ENCODE measurements at regions not wholly inside any gene's neighbourhood (a gene's known extent, or its start where the extent isn't known, plus 50 kb on each side); places are given as distances from the start of the nearest gene placed in this dataset.

DNA sequence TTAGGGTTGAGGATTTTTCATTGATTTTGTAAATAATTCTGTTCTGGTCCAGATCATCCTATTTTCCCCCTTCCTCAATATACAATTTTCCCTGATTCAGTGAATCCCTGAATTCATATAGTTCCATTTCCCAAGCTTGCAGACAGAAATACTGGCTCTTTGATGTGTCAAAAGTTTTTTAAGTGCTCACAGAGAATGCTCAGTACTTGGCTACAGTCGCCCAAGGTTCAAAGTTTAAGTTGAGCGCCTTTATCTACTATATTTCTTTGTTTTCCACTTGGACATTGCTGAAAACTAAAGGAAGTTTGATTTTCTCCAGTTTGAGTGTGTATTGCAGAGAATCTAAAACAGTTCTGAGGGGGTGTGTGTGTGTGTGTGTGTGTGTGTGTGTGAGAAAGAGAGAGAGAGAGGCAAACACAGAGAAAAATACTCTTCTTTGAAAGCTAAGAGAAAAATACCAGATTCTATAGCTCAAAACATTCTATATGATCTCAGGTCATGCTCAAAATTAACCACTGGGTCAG, 136.2 kb upstream of the ACO1 start (continued):
- TF ChIP-seq SOX13 (IDR thresholded peaks at IDR 0.05) (no peak), SOX13 (CRISPR knock-in tag; conservative IDR thresholded peaks at IDR 0.05 in 1 of 2, IDR thresholded peaks at IDR 0.05 in 1 of 2) (peak in 1 of 2 experiments; percentile 14; a peak in 1 of 4 replicates), SOX5 (CRISPR knock-in tag; IDR thresholded peaks at IDR 0.05; ENCODE audit: borderline replicate concordance) (peak; percentile 26; the same call in 1 of the 2 replicates), ZSCAN21 (CRISPR knock-in tag; IDR thresholded peaks at IDR 0.05; ENCODE audit: borderline replicate concordance) (0 out of 2 replicates have a peak, but pooled peaks have one; percentile 52), ZNF7 (CRISPR knock-in tag; IDR thresholded peaks at IDR 0.05) (peak; percentile 69; the same call in 1 of the 2 replicates), TCF7 (IDR thresholded peaks at IDR 0.05; ENCODE audit: low read depth) (peak; percentile 29; the same call in 1 of the 2 replicates), FIP1L1 (IDR thresholded peaks at IDR 0.05; ENCODE audit: borderline replicate concordance, insufficient read depth, low read depth, low read length) (no peak), HNF4A (CRISPR knock-in tag; IDR thresholded peaks at IDR 0.05) (peak; percentile 60), ASH2L (IDR thresholded peaks at IDR 0.05; ENCODE audit: insufficient read length, low read depth, low read length) (peak; percentile 42), HNF4G (IDR thresholded peaks at IDR 0.05; ENCODE audit: borderline replicate concordance, low read depth, low read length) (peak; percentile 24; the same call in 1 of the 2 replicates), HNF4G (CRISPR knock-in tag; IDR thresholded peaks at IDR 0.05; ENCODE audit: borderline replicate concordance, low read depth) (no peak), SOX6 (IDR thresholded peaks at IDR 0.05) (no peak), SOX6 (CRISPR knock-in tag; IDR thresholded peaks at IDR 0.05) (peak; percentile 58), KLF16 (CRISPR knock-in tag; IDR thresholded peaks at IDR 0.05) (no peak)
- TF ChIP-seq, protein P1, sequence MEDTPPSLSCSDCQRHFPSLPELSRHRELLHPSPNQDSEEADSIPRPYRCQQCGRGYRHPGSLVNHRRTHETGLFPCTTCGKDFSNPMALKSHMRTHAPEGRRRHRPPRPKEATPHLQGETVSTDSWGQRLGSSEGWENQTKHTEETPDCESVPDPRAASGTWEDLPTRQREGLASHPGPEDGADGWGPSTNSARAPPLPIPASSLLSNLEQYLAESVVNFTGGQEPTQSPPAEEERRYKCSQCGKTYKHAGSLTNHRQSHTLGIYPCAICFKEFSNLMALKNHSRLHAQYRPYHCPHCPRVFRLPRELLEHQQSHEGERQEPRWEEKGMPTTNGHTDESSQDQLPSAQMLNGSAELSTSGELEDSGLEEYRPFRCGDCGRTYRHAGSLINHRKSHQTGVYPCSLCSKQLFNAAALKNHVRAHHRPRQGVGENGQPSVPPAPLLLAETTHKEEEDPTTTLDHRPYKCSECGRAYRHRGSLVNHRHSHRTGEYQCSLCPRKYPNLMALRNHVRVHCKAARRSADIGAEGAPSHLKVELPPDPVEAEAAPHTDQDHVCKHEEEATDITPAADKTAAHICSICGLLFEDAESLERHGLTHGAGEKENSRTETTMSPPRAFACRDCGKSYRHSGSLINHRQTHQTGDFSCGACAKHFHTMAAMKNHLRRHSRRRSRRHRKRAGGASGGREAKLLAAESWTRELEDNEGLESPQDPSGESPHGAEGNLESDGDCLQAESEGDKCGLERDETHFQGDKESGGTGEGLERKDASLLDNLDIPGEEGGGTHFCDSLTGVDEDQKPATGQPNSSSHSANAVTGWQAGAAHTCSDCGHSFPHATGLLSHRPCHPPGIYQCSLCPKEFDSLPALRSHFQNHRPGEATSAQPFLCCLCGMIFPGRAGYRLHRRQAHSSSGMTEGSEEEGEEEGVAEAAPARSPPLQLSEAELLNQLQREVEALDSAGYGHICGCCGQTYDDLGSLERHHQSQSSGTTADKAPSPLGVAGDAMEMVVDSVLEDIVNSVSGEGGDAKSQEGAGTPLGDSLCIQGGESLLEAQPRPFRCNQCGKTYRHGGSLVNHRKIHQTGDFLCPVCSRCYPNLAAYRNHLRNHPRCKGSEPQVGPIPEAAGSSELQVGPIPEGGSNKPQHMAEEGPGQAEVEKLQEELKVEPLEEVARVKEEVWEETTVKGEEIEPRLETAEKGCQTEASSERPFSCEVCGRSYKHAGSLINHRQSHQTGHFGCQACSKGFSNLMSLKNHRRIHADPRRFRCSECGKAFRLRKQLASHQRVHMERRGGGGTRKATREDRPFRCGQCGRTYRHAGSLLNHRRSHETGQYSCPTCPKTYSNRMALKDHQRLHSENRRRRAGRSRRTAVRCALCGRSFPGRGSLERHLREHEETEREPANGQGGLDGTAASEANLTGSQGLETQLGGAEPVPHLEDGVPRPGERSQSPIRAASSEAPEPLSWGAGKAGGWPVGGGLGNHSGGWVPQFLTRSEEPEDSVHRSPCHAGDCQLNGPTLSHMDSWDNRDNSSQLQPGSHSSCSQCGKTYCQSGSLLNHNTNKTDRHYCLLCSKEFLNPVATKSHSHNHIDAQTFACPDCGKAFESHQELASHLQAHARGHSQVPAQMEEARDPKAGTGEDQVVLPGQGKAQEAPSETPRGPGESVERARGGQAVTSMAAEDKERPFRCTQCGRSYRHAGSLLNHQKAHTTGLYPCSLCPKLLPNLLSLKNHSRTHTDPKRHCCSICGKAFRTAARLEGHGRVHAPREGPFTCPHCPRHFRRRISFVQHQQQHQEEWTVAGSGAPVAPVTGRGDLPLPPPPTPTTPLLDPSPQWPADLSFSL (CRISPR knock-in tag; IDR thresholded peaks at IDR 0.05) = peak; percentile 65; the same call in 1 of the 2 replicates
- TF ChIP-seq, protein P2, sequence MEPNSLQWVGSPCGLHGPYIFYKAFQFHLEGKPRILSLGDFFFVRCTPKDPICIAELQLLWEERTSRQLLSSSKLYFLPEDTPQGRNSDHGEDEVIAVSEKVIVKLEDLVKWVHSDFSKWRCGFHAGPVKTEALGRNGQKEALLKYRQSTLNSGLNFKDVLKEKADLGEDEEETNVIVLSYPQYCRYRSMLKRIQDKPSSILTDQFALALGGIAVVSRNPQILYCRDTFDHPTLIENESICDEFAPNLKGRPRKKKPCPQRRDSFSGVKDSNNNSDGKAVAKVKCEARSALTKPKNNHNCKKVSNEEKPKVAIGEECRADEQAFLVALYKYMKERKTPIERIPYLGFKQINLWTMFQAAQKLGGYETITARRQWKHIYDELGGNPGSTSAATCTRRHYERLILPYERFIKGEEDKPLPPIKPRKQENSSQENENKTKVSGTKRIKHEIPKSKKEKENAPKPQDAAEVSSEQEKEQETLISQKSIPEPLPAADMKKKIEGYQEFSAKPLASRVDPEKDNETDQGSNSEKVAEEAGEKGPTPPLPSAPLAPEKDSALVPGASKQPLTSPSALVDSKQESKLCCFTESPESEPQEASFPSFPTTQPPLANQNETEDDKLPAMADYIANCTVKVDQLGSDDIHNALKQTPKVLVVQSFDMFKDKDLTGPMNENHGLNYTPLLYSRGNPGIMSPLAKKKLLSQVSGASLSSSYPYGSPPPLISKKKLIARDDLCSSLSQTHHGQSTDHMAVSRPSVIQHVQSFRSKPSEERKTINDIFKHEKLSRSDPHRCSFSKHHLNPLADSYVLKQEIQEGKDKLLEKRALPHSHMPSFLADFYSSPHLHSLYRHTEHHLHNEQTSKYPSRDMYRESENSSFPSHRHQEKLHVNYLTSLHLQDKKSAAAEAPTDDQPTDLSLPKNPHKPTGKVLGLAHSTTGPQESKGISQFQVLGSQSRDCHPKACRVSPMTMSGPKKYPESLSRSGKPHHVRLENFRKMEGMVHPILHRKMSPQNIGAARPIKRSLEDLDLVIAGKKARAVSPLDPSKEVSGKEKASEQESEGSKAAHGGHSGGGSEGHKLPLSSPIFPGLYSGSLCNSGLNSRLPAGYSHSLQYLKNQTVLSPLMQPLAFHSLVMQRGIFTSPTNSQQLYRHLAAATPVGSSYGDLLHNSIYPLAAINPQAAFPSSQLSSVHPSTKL (CRISPR knock-in tag; IDR thresholded peaks at IDR 0.05) = peak; percentile 24; the same call in 1 of the 2 replicates
